Heart left ventricle (tissue), 13 donors: ENCODE measurements at regions not wholly inside any gene's neighbourhood (a gene's known extent, or its start where the extent isn't known, plus 50 kb on each side); places are given as distances from the start of the nearest gene placed in this dataset.
"Not testable (repeated sequence)": the region's sequence is repeated elsewhere in the genome, so short reads cannot be mapped to it uniquely, and the experiment has no call there.

Experiments used
- CTCF ChIP-seq, 12 donors: fragments of 200-600 bp; sonication (generic) in 4 of 12; IDR thresholded peaks; one replicate each; pipeline versions ENCODE4 v1.5.0 to v1.8.0; 2018 to 2022; ENCODE audit warnings: antibody characterized with exemption in 12 of 12, mild to moderate bottlenecking in 5 of 12
- POLR2A ChIP-seq, 2 donors: fragments of 450-650 bp; IDR thresholded peaks; one replicate each; pipeline ENCODE4 v1.6.1; 2017; ENCODE audit warnings: antibody characterized with exemption in 2 of 2, mild to moderate bottlenecking in 2 of 2, moderate library complexity in 2 of 2
- donor health status: ischemic (EF 13 %, LVEDD 7.1; RV severe dilation, severe dysfunction).
- donor health status: DM: no; HTN: yes; CAD: no.
- donor health status: DM: no; HTN: no; CAD: no.
- donor health status: ischemic (EF 25% LVEDD 6.9; RV normal size, moderate dysfunction).
- donor health status: ischemic (EF 25% LVEDD 5.7; RV mildly dilated, moderate dysfunction).
- donor health status: ischemic (EF 35%, LVEDD 5.7; RV mildly dilated, moderate dysfunction).
- donor health status: nonischemic (EF 11% LVEDD 7.7; RV severe dilation, severe dysfunction).
- donor health status: DM: yes; HTN: yes; CAD: no.
- donor health status: PGD.
- donor health status: ischemic (EF 29% LVEDD 5.4; RV normal size, mild dysfunction).
- donor health status: nonischemic (EF 23%, LVEDD 6.1; RV moderate dilation, normal function).

- not testable (repeated sequence) for TF ChIP-seq CTCF, POLR2A (IDR thresholded peaks at IDR 0.05)
Observed at GRCh38 chr9:68617011-68617410, 76.3 kb upstream of the TMEM252 start.
